ENCODE measurements at regions not wholly inside any gene's neighbourhood (a gene's known extent, or its start where the extent isn't known, plus 50 kb on each side); places are given as distances from the start of the nearest gene placed in this dataset.

GRCh38 chr7:19567011-19567410 lies 141.8 kb downstream of the POLR1F start:
- Histone ChIP-seq H4K20me1 (ENCODE audit: insufficient read depth, low read length) (no peaks in the 10 kb centered on the region), H4K8ac (ENCODE audit: low read depth in 2 of 2, low read length in 2 of 2) (no peak overlapping the region), H3K4me2 (ENCODE audit: low read depth, low read length) (no peak overlapping the region), H3K23ac (ENCODE audit: low read depth, low read length) (no peak overlapping the region), H3K4me1 (ENCODE audit: control insufficient read depth, insufficient read depth, low read length) (no peaks in the 10 kb centered on the region), H2AK9ac (replicated peaks; ENCODE audit: low read depth, low read length, poor library complexity) (no peak overlapping the region), H3K27ac (ENCODE audit: insufficient read depth, low read length) (no peak overlapping the region), H2BK15ac (ENCODE audit: low read depth, low read length) (no peak overlapping the region), H3K79me1 (ENCODE audit: low read depth in 1 of 2, low read length in 2 of 2) (no peaks in the 10 kb centered on the region), H2BK5ac (ENCODE audit: low read depth, low read length, poor library complexity, severe bottlenecking) (no peak overlapping the region), H3K18ac (ENCODE audit: low read depth, low read length) (no peak overlapping the region), H4K5ac (ENCODE audit: low read depth, low read length) (no peak overlapping the region), H3K9ac (ENCODE audit: low read depth, low read length) (no peak overlapping the region), H2AK5ac (ENCODE audit: low read depth, low read length) (no peak overlapping the region), H3K14ac (replicated peaks; ENCODE audit: low read depth, low read length) (no peak overlapping the region), H2AFZ (replicated peaks; ENCODE audit: low read length, poor library complexity) (no peak overlapping the region), H2BK20ac (ENCODE audit: low read depth, low read length) (no peak overlapping the region), H3K4ac (ENCODE audit: low read depth, low read length) (no peak overlapping the region), H3K36me3 (ENCODE audit: control insufficient read depth, insufficient read depth, low read length) (no peaks in the 10 kb centered on the region), H3K9me3 (ENCODE audit: control insufficient read depth, insufficient read depth, low read length) (no peaks in the 10 kb centered on the region), H3K27me3 (ENCODE audit: control insufficient read depth, insufficient read depth, low read length) (no peaks in the 10 kb centered on the region), H4K91ac (ENCODE audit: insufficient read depth, low read depth, low read length) (no peak overlapping the region), H3K9me1 (ENCODE audit: insufficient read depth, low read length) (no peaks in the 10 kb centered on the region), H2BK120ac (ENCODE audit: low read depth, low read length) (no peak overlapping the region), H3K56ac (ENCODE audit: extremely low read depth, insufficient read depth, low read length) (no peak overlapping the region), H3K4me3 (ENCODE audit: insufficient read depth, low read depth, low read length) (no peak overlapping the region)
- ATAC-seq (ENCODE audit: low read depth) (no peak), DNase-seq (no peak)
- TF ChIP-seq RFX5 (IDR thresholded peaks at IDR 0.05; ENCODE audit: low read depth, low read length): no peak
- TF ChIP-seq SMC3 (IDR thresholded peaks at IDR 0.05; ENCODE audit: low read depth, low read length): no peak
- no peak for TF ChIP-seq MAZ (IDR thresholded peaks at IDR 0.05; ENCODE audit: borderline replicate concordance, low read depth, low read length)
- intact Hi-C loops (cut with micrococcal nuclease): no loop called here
- ChIA-PET POLR2A (ENCODE audit: unreplicated experiment) (interaction anchor here (0.5 kb wide), 1 partner anchor 99 kb away, joined by 3 read pairs; no protein-coding TSS in a partner anchor), CTCF (no interaction called here)
- in situ Hi-C loops (cut with MboI; ENCODE audit: low sequenced_read_pairs): no loop called here
- BruUV-seq (replicated peaks): no TSS peak
- dilution Hi-C loops (cut with HindIII; ENCODE audit: low sequenced_read_pairs, unreplicated experiment): no loop called here
- no CpG with 5 or more reads among the region's 4 CpGs for WGBS, 2 experiments (ENCODE audit: extremely low coverage in 2 of 2, insufficient read length in 1 of 2)
